ENCODE measurements at regions not wholly inside any gene's neighbourhood (a gene's known extent, or its start where the extent isn't known, plus 50 kb on each side); places are given as distances from the start of the nearest gene placed in this dataset.

GRCh38 chr2:76318848-76319360 is 608.2 kb upstream of the GCFC2 start:
- H3K9me3 ChIP-seq, result no peaks in the 10 kb centered on the region
- no peaks in the 10 kb centered on the region for H3K4me1 ChIP-seq
- no peak for TF ChIP-seq POLR2A (IDR thresholded peaks at IDR 0.05)
- no peak for TF ChIP-seq CTCF (IDR thresholded peaks at IDR 0.05)
- ATAC-seq (no peak), DNase-seq (no peak)
- WGBS (ENCODE audit: insufficient coverage, low coverage, low lambda C conversion rate, missing lambda C conversion rate), result 44% methylated on average over 4 of the region's 4 CpGs
- intact Hi-C loops (cut with DNase I), result no loop called here
- H3K4me3 ChIP-seq, result no peak overlapping the region
- no peaks in the 10 kb centered on the region for H3K36me3 ChIP-seq
- H3K27ac ChIP-seq, result no peak overlapping the region
- H3K27me3 ChIP-seq, result no peaks in the 10 kb centered on the region

- WGBS (ENCODE audit: insufficient coverage, low coverage, low lambda C conversion rate, missing lambda C conversion rate), result 67% methylated on average over 6 of the region's 6 CpGs
- H3K36me3 ChIP-seq, result no peaks in the 10 kb centered on the region
- no peak for DNase-seq
- intact Hi-C loops (cut with DNase I), result no loop called here
- ATAC-seq, result no peak
- no peaks in the 10 kb centered on the region for H3K27me3 ChIP-seq
- no peaks in the 10 kb centered on the region for H3K9me3 ChIP-seq
- H3K4me3 ChIP-seq, result no peak overlapping the region
- no peak overlapping the region for H3K27ac ChIP-seq
- TF ChIP-seq POLR2A (IDR thresholded peaks at IDR 0.05) (no peak), CTCF (IDR thresholded peaks at IDR 0.05) (no peak)
- no peaks in the 10 kb centered on the region for H3K4me1 ChIP-seq
These were observed 606.0 kb upstream of the GCFC2 start for GRCh38 chr2:76316691-76317090.

DNA sequence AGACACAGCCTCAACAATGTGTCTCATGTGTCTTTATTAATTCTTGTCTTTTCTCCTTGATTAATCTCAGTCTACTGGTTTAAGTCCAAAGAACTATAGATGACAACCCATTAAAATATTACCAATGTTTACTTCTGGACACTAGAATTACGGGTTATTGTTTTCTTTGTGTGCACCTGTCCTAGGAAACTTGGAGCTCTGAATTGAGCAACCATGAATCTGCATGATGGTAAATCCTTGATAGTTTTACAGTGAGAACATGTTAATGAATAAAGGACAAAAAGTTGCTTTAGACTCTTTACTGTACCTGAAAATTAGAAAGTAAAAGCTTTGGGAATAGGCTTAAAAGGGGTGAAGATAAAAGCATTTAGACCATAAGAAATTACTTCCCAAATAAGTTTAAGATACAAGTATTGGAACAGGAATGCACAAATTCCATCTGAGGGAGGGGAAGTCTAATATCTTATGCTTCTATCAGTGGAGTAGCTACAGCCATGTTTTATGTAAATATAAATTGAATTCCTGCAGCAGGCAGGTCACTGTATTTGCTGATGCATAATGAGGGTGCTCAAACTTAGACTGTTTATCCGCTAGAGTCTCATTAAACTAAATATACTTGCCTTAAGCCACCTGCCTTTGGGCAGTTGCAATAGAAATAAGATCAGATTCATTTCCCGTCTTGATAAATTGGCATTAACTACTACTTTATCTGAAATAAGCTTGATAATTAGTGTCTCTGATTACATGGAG is 603.7 kb upstream of the GCFC2 start:
- WGBS (ENCODE audit: insufficient coverage, low coverage, low lambda C conversion rate, missing lambda C conversion rate), result 12% methylated on average over 3 of the region's 3 CpGs
- no peak overlapping the region for H3K4me3 ChIP-seq
- no peak overlapping the region for H3K27ac ChIP-seq
- no peaks in the 10 kb centered on the region for H3K4me1 ChIP-seq
- no peaks in the 10 kb centered on the region for H3K27me3 ChIP-seq
- no peak for DNase-seq
- ATAC-seq, result no peak
- TF ChIP-seq CTCF (IDR thresholded peaks at IDR 0.05) (no peak), POLR2A (IDR thresholded peaks at IDR 0.05) (no peak)
- no peaks in the 10 kb centered on the region for H3K36me3 ChIP-seq
- no peaks in the 10 kb centered on the region for H3K9me3 ChIP-seq
- intact Hi-C loops (cut with DNase I), result no loop called here

DNA sequence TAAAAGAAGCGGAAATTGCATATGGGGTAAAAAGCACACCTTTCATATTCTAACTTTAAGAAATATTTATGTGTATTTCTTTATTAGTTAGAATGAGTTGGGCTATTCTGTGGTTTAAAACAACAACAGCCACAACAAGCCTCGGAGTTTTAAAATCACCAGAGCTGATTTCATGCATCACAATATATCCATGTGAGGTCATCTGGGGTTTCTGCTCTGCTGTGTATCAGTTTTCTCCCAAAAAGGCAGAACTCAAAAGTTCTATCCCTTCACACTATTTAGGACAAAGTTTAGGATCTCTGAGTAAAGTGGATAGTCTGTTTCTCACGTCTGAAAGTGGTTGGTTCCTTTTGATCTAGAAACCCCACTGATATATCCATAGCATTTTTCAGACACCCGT is 601.5 kb upstream of the GCFC2 start:
- H3K9me3 ChIP-seq, result no peaks in the 10 kb centered on the region
- WGBS (ENCODE audit: insufficient coverage, low coverage, low lambda C conversion rate, missing lambda C conversion rate), result 37% methylated on average over 4 of the region's 4 CpGs
- ATAC-seq (no peak), DNase-seq (no peak)
- H3K36me3 ChIP-seq, result no peaks in the 10 kb centered on the region
- TF ChIP-seq POLR2A (IDR thresholded peaks at IDR 0.05) (no peak), CTCF (IDR thresholded peaks at IDR 0.05) (no peak)
- no peaks in the 10 kb centered on the region for H3K4me1 ChIP-seq
- H3K27ac ChIP-seq, result no peak overlapping the region
- H3K27me3 ChIP-seq, result no peaks in the 10 kb centered on the region
- intact Hi-C loops (cut with DNase I), result no loop called here
- no peak overlapping the region for H3K4me3 ChIP-seq

All from right lobe of liver (tissue), 6 donors.